ENCODE measurements at regions not wholly inside any gene's neighbourhood (a gene's known extent, or its start where the extent isn't known, plus 50 kb on each side); places are given as distances from the start of the nearest gene placed in this dataset.
"Not testable (repeated sequence)": the region's sequence is repeated elsewhere in the genome, so short reads cannot be mapped to it uniquely, and the experiment has no call there.

DNA sequence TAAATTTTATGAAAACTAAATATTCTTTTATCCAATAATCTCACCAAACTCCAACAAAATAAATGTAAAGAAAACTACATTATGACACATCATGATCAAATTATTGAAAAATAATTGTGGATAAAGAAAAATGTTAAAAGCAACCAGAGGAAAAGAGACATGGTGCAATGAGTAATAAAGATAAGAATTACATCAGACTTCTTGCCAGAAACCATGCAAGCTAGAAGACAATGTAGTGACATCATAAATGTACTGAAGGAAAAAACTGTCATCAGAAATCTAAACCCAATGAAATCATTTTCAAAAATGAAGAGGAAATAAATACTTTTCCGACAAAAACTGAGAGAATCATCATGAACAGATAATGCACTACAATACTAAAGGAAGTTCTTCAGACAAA lies 135.9 kb upstream of the EOLA2 start:
- H3K4me3 ChIP-seq (ENCODE audit: insufficient read depth, low read depth, low read length), result no peak overlapping the region
- H3K36me3 ChIP-seq (replicated peaks; ENCODE audit: control insufficient read depth, insufficient read depth, low read length), result no peaks in the 10 kb centered on the region
- no peaks in the 10 kb centered on the region for H3K27me3 ChIP-seq (ENCODE audit: control insufficient read depth, insufficient read depth, low read length)
- DNase-seq, result no peak

DNA sequence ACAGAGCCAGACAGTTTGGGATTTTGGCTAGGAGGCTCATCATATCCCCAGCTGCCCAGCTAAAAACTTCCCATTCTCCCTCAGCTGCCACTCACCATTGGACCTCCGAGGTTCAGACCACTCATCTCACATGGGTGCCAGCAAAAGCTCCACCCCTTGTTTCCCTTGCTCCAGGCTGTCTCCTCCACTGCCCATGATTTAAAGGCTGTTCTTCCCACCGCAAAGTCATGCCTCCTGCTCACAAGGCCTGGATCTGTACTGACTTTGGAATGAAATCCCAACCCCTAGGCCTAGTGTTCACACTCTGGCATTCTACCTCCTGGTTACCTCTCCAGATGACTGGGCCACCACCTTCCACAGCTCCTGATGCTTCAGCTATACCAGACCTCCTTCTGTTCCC lies 142.2 kb upstream of the EOLA2 start:
- H3K27me3 ChIP-seq (ENCODE audit: control insufficient read depth, insufficient read depth, low read length), result no peaks in the 10 kb centered on the region
- H3K36me3 ChIP-seq (replicated peaks; ENCODE audit: control insufficient read depth, insufficient read depth, low read length), result no peaks in the 10 kb centered on the region
- H3K4me3 ChIP-seq (ENCODE audit: insufficient read depth, low read depth, low read length), result no peak overlapping the region
- no peak for DNase-seq

- H3K36me3 ChIP-seq (replicated peaks; ENCODE audit: control insufficient read depth, insufficient read depth, low read length), result no peaks in the 10 kb centered on the region
- H3K27me3 ChIP-seq (ENCODE audit: control insufficient read depth, insufficient read depth, low read length), result no peaks in the 10 kb centered on the region
- no peak for DNase-seq
- H3K4me3 ChIP-seq (ENCODE audit: insufficient read depth, low read depth, low read length), result no peak overlapping the region
Observed at GRCh38 chrX:150081076-150081475, 142.8 kb upstream of the EOLA2 start.

DNA sequence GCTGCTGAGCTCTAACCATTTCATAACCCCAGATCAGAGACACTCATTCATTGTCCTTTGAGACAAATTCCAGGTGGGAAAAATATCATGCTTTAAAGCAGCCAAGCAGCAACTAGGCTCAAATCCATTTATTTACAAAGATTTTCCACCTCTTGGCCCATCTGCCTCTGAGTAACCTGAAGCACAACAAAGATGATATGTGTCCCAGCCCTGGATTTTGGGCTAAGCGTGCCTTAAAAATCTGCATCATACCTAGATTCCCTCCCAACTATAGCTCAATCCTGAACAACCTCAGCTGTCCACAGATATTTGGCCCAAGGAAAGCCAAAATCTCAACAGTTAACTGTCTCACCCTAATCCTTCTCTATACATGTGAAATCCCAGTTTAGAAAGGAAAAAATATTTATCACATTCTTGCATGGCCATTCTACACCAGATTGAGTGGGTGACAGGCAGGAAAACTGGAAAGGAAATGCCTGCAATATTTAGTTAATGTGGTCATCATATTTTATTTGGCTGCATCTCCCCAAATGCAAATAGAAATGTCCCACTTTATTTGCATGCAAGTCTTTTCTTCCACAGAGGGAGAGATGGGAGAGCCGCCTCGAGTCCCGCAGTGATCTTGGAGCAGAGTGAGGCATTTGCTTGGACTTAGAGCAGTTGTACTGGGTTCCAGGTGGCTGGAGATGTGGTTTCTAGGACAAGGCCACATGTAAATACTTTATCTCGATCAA lies 146.4 kb upstream of the EOLA2 start:
- no peak for DNase-seq
- H3K4me3 ChIP-seq (ENCODE audit: insufficient read depth, low read depth, low read length), result no peak overlapping the region

GRCh38 chrX:150085881-150086280 lies 147.6 kb upstream of the EOLA2 start:
- no peak overlapping the region for H3K4me3 ChIP-seq (ENCODE audit: insufficient read depth, low read depth, low read length)
- DNase-seq, result no peak
- H3K27me3 ChIP-seq (ENCODE audit: control insufficient read depth, insufficient read depth, low read length), result no peaks in the 10 kb centered on the region
- no peaks in the 10 kb centered on the region for H3K36me3 ChIP-seq (replicated peaks; ENCODE audit: control insufficient read depth, insufficient read depth, low read length)

More for the DNA sequence above, 146.4 kb upstream of the EOLA2 start:
- no peaks in the 10 kb centered on the region for H3K36me3 ChIP-seq (replicated peaks; ENCODE audit: control insufficient read depth, insufficient read depth, low read length)
- H3K27me3 ChIP-seq (ENCODE audit: control insufficient read depth, insufficient read depth, low read length), result no peaks in the 10 kb centered on the region

- H3K36me3 ChIP-seq (replicated peaks; ENCODE audit: control insufficient read depth, insufficient read depth, low read length), result no peaks in the 10 kb centered on the region
- DNase-seq, result no peak
- H3K4me3 ChIP-seq (ENCODE audit: insufficient read depth, low read depth, low read length), result no peak overlapping the region
- H3K27me3 ChIP-seq (ENCODE audit: control insufficient read depth, insufficient read depth, low read length), result no peaks in the 10 kb centered on the region
Observed at GRCh38 chrX:150086371-150086770, 148.1 kb upstream of the EOLA2 start.

DNA sequence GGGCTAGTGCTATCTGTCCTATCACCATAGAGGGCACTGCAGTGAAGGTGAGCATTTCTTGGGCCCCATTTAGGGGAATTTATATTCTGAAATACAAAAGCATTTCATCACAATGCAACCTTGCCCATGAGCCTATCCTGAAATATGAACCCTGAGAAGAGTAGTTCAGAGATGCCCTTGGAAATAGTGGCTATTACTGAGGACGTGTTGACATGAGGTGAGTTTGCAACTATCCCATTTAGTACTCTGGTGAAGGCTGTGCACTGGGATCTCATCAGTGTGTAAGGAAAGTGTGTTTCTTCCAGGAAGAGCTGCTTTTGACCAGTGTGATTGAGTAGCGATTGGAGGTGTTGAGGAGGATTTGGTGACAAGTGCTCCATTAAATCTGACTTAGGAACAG lies 149.3 kb upstream of the EOLA2 start:
- DNase-seq, result peak; percentile 5
- Histone ChIP-seq H3K36me3 (replicated peaks; ENCODE audit: control insufficient read depth, insufficient read depth, low read length) (no peaks in the 10 kb centered on the region), H3K27me3 (ENCODE audit: control insufficient read depth, insufficient read depth, low read length) (no peaks in the 10 kb centered on the region), H3K4me3 (ENCODE audit: insufficient read depth, low read depth, low read length) (no peak overlapping the region)

- Histone ChIP-seq H3K27me3 (ENCODE audit: control insufficient read depth, insufficient read depth, low read length) (no peaks in the 10 kb centered on the region), H3K4me3 (ENCODE audit: insufficient read depth, low read depth, low read length) (no peak overlapping the region), H3K36me3 (replicated peaks; ENCODE audit: control insufficient read depth, insufficient read depth, low read length) (no peaks in the 10 kb centered on the region)
- no peak for DNase-seq
Observed at GRCh38 chrX:150088042-150088441, 149.8 kb upstream of the EOLA2 start.

DNA sequence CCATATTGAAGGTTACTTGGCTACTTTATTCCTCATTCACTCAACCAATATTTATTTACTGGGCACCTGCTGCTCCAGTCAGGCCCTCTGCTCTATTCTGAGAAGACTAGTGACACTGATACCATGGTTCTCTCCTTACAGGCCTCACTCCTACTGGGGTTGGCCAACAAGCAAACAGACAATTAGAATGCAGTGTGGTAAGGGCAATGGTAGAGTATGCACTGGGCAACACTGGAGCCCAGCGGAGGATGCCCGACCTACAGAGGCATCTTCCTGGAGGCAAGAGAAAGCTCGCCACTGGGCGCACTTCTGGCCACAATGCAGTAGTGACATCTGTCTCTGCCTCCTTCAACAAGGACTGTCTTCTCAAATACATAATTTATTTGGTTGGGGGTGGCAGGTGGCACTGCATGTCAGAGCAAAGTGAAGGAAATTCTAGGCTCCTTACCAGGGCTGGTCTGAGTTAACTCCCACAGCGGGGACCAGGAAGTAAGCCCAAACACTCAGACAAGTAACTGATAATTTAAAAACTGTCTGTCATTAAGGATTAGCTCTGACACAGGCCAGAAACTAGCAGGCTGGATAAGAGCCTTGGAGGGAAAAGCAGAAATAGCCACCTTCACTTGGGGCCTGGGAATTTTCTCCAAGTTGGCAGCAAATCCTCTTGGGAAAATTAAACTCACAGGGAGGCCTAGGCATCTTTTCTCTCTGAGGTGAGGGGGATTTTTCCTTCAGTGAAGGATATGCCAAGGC lies 150.7 kb upstream of the EOLA2 start:
- no peak for DNase-seq

GRCh38 chrX:150091300-150091699 lies 153.0 kb upstream of the EOLA2 start:
- not testable (repeated sequence) for H3K27me3 ChIP-seq (ENCODE audit: control insufficient read depth, insufficient read depth, low read length); DNase-seq; H3K4me3 ChIP-seq (ENCODE audit: insufficient read depth, low read depth, low read length); H3K36me3 ChIP-seq (replicated peaks; ENCODE audit: control insufficient read depth, insufficient read depth, low read length)

More for the DNA sequence above, 150.7 kb upstream of the EOLA2 start:
- no peaks in the 10 kb centered on the region for H3K36me3 ChIP-seq (replicated peaks; ENCODE audit: control insufficient read depth, insufficient read depth, low read length)
- H3K27me3 ChIP-seq (ENCODE audit: control insufficient read depth, insufficient read depth, low read length), result no peaks in the 10 kb centered on the region
- no peak overlapping the region for H3K4me3 ChIP-seq (ENCODE audit: insufficient read depth, low read depth, low read length)

DNA sequence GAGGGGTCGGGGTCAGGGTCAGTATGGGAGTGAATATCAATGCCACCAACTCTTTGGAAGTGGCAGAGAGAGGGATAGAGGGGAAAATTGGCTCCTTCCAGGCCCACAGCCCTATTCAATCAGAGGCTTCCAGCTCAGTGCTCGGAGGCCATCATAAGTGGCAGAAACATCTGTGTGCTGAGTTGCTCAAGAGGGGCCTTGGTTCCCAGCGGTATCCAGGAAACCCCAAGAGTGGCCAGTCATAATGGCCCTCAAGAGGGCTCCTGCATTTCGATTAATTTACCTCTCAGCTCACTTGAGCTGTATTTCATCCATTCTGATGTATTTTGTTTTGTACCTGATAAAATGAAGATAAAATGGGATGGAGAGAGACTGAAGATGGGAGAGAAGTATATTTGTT lies 154.3 kb upstream of the EOLA2 start:
- H3K27me3 ChIP-seq (ENCODE audit: control insufficient read depth, insufficient read depth, low read length), result no peaks in the 10 kb centered on the region
- no peak for DNase-seq

GRCh38 chrX:150094375-150094774 lies 156.1 kb upstream of the EOLA2 start:
- Histone ChIP-seq H3K36me3 (replicated peaks; ENCODE audit: control insufficient read depth, insufficient read depth, low read length) (no peaks in the 10 kb centered on the region), H3K27me3 (ENCODE audit: control insufficient read depth, insufficient read depth, low read length) (no peaks in the 10 kb centered on the region), H3K4me3 (ENCODE audit: insufficient read depth, low read depth, low read length) (no peak overlapping the region)
- DNase-seq, result no peak

More for the DNA sequence above, 154.3 kb upstream of the EOLA2 start:
- H3K36me3 ChIP-seq (replicated peaks; ENCODE audit: control insufficient read depth, insufficient read depth, low read length), result no peaks in the 10 kb centered on the region
- H3K4me3 ChIP-seq (ENCODE audit: insufficient read depth, low read depth, low read length), result no peak overlapping the region

- no peaks in the 10 kb centered on the region for H3K27me3 ChIP-seq (ENCODE audit: control insufficient read depth, insufficient read depth, low read length)
- DNase-seq, result no peak
Observed at GRCh38 chrX:150094996-150095395, 156.7 kb upstream of the EOLA2 start.

DNA sequence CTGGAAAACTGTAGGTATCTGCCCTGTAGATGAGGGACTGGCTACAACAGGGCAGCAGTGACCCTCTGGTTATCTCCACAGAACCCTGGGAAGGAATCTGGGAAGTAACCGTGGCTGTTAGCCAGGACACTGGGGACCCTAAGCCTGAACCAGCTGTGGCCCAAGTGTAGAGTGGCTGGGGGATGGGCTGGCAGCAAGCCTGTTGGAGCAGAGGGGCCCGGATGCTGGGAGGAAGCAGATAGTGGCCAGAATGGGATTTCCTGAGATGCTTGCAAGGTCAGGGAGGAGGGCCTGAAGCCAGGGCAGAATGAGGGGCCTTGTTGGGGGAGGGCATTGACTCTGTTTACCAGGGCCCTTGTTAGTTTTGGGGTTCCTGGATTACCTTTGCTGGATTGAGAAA lies 161.0 kb upstream of the EOLA2 start:
- DNase-seq, result no peak
- Histone ChIP-seq H3K27me3 (ENCODE audit: control insufficient read depth, insufficient read depth, low read length) (no peaks in the 10 kb centered on the region), H3K4me3 (ENCODE audit: insufficient read depth, low read depth, low read length) (no peak overlapping the region), H3K36me3 (replicated peaks; ENCODE audit: control insufficient read depth, insufficient read depth, low read length) (no peaks in the 10 kb centered on the region)

More at GRCh38 chrX:150094996-150095395, 156.7 kb upstream of the EOLA2 start:
- H3K36me3 ChIP-seq (replicated peaks; ENCODE audit: control insufficient read depth, insufficient read depth, low read length), result no peaks in the 10 kb centered on the region
- no peak overlapping the region for H3K4me3 ChIP-seq (ENCODE audit: insufficient read depth, low read depth, low read length)

DNA sequence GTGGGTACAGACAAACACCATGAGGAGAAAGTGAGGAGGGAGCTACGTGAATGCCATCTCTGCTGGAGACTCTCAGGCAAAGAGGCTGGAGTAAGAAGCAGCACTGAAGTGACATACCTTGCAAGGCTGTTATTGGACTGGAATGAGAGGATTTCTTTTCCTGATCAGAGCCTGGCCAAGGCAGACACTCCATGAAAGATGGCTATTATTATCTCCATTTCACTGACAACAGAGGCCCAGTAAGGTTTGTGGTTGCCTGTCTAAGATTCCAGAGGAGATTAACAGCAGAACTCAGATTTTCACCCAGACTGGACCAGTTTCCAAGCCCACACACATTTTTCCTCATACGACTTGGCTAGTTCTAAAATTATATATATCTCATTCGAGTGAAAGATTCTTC lies 162.0 kb upstream of the EOLA2 start:
- Histone ChIP-seq H3K4me3 (ENCODE audit: insufficient read depth, low read depth, low read length) (no peak overlapping the region), H3K36me3 (replicated peaks; ENCODE audit: control insufficient read depth, insufficient read depth, low read length) (no peaks in the 10 kb centered on the region), H3K27me3 (ENCODE audit: control insufficient read depth, insufficient read depth, low read length) (no peaks in the 10 kb centered on the region)
- no peak for DNase-seq

All from H7 (cell line).